ENCODE measurements at regions not wholly inside any gene's neighbourhood (a gene's known extent, or its start where the extent isn't known, plus 50 kb on each side); places are given as distances from the start of the nearest gene placed in this dataset.

- TF ChIP-seq CTCF (IDR thresholded peaks at IDR 0.05): no peak
- no peak for DNase-seq (ENCODE audit: low spot score)
- no peak for ATAC-seq (ENCODE audit: low FRiP score)
Measured at GRCh38 chr2:62576276-62576939, 70.4 kb upstream of the TMEM17 start.

DNA sequence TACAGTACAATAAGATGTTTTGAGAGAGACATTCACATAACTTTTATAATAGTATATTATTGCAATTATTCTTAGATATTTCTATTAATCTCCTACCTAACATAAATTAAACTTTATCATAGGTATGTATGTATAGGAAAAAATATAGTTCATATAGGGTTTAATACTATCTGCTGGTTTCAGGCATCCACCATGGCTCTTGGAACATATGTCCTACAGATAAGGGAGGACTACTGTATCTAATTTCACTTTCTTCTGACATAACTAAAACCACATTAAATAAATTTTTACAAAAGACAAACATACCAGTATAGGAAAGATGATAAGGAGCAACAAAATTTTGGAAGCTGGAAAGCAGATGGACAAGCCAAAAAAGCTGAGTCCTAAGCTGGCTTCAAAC is 67.9 kb upstream of the TMEM17 start:
- no peak for TF ChIP-seq CTCF (IDR thresholded peaks at IDR 0.05)
- ATAC-seq (ENCODE audit: low FRiP score) (no peak), DNase-seq (ENCODE audit: low spot score) (no peak)

GRCh38 chr2:62573137-62573731 is 67.2 kb upstream of the TMEM17 start:
- ATAC-seq (ENCODE audit: low FRiP score) (no peak), DNase-seq (ENCODE audit: low spot score) (no peak)

GRCh38 chr2:62570861-62571698 is 65.1 kb upstream of the TMEM17 start:
- ATAC-seq (ENCODE audit: low FRiP score) (peak; percentile 36), DNase-seq (ENCODE audit: low spot score) (no peak)
- TF ChIP-seq CTCF (IDR thresholded peaks at IDR 0.05): no peak

More at GRCh38 chr2:62573137-62573731, 67.2 kb upstream of the TMEM17 start:
- TF ChIP-seq CTCF (IDR thresholded peaks at IDR 0.05): no peak

- no peak for DNase-seq (ENCODE audit: low spot score)
- TF ChIP-seq CTCF (IDR thresholded peaks at IDR 0.05): no peak
- no peak for ATAC-seq (ENCODE audit: low FRiP score)
Measured at GRCh38 chr2:62569907-62570841, 64.2 kb upstream of the TMEM17 start.

- TF ChIP-seq CTCF (IDR thresholded peaks at IDR 0.05): no peak
- DNase-seq (ENCODE audit: low spot score) (no peak), ATAC-seq (ENCODE audit: low FRiP score) (no peak)
Measured at GRCh38 chr2:62568983-62569837, 63.2 kb upstream of the TMEM17 start.

Measured in omental fat pad (tissue), 3 donors.